Stimulated activated CD8-positive, alpha-beta memory T cell treated with anti-CD3 and anti-CD28 coated beads, Interleukin-4, amount 100 ng/mL, for 1 hour (primary cell): ENCODE measurements at regions not wholly inside any gene's neighbourhood (a gene's known extent, or its start where the extent isn't known, plus 50 kb on each side); places are given as distances from the start of the nearest gene placed in this dataset.
"Not testable (repeated sequence)": the region's sequence is repeated elsewhere in the genome, so short reads cannot be mapped to it uniquely, and the experiment has no call there.

Experiments
- DNase-seq, 2 donors: peaks; one replicate each; pipeline ENCODE4 v3.0.0-alpha.2; 2020; ENCODE audit warnings: low read depth in 2 of 2, low spot score in 1 of 2

- DNase-seq = no peak
Measured at GRCh38 chr17:77608431-77608830, 350.1 kb upstream of the TNRC6C start.

- DNase-seq = peak in 1 of 2 donors; percentile 20
Measured at GRCh38 chr17:77609553-77610517, 348.7 kb upstream of the TNRC6C start.

DNA sequence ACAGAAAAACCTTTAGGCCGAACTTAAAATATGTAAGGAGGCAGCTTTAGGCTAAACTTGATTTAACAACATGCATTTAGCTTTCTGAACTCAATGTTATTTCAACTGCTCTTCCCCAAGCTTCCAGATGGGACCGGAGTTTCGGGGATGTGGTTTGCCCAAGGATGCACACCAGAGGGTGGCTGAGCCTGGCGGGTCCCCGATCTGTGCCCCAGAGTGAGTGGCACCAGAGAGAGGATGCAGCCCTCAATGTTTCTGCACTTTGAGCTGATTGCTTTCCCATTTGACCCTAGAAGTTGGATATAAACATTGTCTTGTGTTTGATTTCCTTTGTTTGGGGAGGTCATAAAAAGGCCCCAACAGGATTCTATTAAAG lies 348.0 kb upstream of the TNRC6C start:
- DNase-seq = no peak

GRCh38 chr17:77610972-77611521 lies 347.5 kb upstream of the TNRC6C start:
- no peak for DNase-seq

GRCh38 chr17:77611791-77612502 lies 346.6 kb upstream of the TNRC6C start:
- DNase-seq = no peak

GRCh38 chr17:77613218-77613617 lies 345.3 kb upstream of the TNRC6C start:
- DNase-seq = no peak

DNA sequence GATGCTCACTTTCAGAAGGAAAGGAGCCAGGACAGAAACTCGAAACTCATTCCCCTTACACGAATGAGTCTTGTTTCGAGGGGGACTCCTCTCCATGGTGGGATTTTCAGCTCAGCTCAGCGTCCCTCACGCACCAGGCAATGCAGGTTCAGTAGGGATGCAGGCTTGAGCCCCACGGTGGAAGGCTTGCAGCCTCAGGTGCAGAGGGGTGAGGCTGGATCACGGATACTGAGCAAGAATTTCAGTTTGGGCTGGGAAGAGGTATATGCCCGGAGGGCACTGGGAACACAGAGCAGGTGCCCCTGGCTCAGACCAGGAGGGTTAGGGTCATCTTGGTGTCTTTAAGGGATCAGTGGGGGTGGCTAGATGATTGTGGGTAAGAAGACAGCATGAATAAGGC lies 344.9 kb upstream of the TNRC6C start:
- no peak for DNase-seq

GRCh38 chr17:77615703-77616253 lies 342.7 kb upstream of the TNRC6C start:
- DNase-seq = no peak

DNA sequence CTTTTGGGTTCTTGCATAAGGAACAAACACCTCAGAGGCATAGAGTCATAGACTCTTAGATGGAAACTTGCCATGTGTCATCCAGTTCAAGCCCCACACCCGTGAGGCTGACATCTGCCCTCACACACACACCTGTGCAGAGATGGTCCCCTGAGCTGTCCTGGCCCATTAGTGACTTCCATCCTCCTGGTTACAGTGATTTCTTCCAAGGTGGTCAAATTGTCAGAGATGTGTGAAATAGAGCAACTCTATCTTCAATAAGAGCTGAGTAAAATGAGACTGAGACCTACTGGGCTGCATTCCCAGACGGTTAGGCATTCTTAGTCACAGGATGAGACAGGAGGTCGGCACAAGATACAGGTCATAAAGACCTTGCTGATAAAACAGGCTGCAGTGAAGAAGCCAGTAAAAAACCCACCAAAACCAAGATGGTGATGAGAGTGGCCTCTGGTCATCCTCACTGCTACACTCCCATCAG lies 342.2 kb upstream of the TNRC6C start:
- DNase-seq = no peak

DNA sequence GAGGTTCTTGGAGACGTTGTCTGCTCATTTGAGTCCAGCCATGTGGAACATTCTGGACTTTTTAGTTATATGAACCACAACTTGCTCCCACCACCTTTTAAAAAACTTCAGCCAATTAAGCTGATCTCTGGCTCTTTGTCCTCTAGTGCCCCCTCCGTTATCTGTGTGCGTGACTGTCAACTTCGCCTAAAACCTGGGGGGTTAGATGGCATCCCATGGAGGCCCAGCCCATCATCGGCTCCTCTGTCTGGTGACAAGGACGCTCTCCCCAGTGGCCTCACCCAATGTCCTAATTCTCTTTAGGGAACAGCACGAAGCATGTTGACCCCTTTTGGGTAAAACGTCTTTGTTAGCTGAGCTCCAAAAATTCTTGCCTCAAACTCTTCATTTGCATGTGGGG lies 341.0 kb upstream of the TNRC6C start:
- no peak for DNase-seq

DNA sequence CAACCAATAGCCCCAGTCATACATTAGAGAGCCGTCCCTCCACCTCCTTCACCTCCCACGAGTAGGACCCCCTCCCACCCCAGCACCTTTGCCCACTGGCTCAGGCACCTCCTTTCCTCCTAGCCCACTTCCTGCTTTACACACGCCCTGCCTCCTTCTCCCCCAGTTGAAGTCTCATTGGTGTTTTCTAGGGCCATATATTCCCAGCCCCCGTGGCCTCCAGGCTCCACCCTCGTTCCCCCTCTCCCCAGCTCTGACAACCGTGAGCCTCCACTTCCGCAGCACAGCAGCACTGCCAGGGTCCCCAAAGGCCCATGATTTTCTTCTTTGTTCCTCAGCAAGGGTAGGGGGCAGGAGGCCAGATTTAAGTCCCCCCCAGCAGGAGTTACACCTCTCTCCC lies 340.3 kb upstream of the TNRC6C start:
- no peak for DNase-seq

DNA sequence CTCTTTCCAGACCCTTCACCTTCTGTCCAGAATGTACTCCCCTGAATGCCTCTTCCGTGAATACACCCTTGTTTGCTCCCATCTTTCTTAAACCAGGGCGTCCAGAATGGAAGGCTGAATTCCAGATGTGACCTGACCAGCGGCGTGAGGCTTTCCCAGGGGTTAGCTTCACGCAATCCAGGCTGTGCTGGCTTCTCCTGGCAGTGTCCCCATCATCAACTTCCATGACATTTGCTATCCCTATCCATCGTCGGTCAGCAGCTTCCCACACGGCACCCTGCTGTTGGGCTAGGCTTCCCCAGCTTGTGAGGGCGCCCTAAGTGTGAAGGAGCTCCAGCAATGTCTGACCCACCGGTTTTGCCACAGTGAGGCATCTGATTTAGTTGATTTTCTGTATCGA lies 339.8 kb upstream of the TNRC6C start:
- DNase-seq = no peak

GRCh38 chr17:77619326-77619725 lies 339.2 kb upstream of the TNRC6C start:
- no peak for DNase-seq

GRCh38 chr17:77619851-77620250 lies 338.7 kb upstream of the TNRC6C start:
- no peak for DNase-seq

DNA sequence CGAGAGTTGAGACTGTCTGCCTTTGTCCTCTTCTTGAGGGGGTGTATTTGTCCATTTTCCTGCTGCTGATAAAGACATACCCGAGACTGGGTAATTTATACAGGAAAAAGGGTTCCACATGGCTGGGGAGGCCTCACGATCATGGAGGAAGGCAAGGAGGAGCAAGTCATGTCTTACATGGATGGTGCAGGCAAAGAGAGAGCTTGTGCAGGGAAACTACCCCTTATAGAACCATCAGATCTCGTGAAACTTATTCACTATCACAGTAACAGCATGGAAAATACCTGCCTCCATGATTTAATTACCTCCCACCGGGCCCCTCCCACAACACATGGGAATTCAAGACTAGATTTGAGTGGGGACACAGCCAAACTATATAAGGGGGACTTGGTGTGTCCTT lies 338.2 kb upstream of the TNRC6C start:
- DNase-seq = no peak

GRCh38 chr17:77622084-77622483 lies 336.4 kb upstream of the TNRC6C start:
- DNase-seq = not testable (repeated sequence)

- DNase-seq = no peak
Measured at GRCh38 chr17:77622647-77623046, 335.9 kb upstream of the TNRC6C start.

GRCh38 chr17:77623321-77623720 lies 335.2 kb upstream of the TNRC6C start:
- DNase-seq = not testable (repeated sequence)

DNA sequence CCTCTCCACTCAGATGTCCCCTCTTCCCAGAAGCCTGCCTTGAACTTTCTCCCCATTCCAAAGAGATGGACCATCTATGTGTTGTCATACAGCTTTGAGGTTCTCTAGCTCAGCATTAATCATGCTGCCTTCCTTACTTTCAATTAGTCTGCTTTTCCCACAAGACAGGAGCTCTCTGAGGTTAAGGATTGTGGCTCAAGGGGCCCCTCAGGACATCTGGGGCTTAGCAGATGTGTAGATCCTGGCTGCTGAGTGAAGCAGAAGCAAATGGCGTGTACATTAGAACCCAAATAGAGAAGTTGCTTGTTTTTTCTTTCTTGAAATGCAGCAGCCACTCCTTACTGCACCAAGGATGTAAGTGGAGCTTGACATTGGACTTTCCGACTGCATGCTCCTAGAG lies 330.5 kb upstream of the TNRC6C start:
- no peak for DNase-seq

GRCh38 chr17:77629284-77629683 lies 329.2 kb upstream of the TNRC6C start:
- DNase-seq = not testable (repeated sequence)

DNA sequence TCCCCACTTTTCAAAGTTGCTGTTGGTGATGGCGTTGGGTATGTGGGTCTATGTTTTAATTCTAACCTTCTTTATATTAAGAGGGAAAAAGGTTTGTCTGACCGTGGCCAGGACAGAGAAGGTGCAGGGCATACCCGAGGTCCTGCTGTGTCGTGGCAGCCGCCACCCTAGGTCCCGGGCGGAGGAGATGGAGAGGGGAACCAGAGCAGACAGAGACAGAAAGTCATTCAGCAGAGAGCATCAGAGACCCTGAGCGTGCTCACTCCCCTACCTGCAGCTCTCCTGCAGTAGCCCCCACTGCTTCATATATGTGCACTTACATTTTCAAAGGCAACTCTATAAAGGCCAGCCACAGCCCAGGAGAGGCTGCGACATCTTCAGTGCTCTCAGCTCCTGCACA lies 327.2 kb upstream of the TNRC6C start:
- DNase-seq = no peak

GRCh38 chr17:77632619-77633018 lies 325.9 kb upstream of the TNRC6C start:
- no peak for DNase-seq
